SH-SY5Y (cell line): ENCODE measurements at regions not wholly inside any gene's neighbourhood (a gene's known extent, or its start where the extent isn't known, plus 50 kb on each side); places are given as distances from the start of the nearest gene placed in this dataset.

Source experiments
- GATA2 ChIP-seq: IDR thresholded peaks from 2 replicates; pipeline ENCODE4 v1.6.1; 2011; ENCODE audit warnings: mild to moderate bottlenecking, low read depth, low read length
- GATA3 ChIP-seq: IDR thresholded peaks from 2 replicates; pipeline ENCODE4 v1.6.1; 2011; ENCODE audit warnings: low read depth, mild to moderate bottlenecking, low read length, moderate library complexity

GRCh38 chr4:18342847-18343246 is 321.3 kb upstream of the LCORL start:
- TF ChIP-seq GATA2 (no peak), GATA3 (no peak)
